HG02610 (cell line): ENCODE measurements at regions not wholly inside any gene's neighbourhood (a gene's known extent, or its start where the extent isn't known, plus 50 kb on each side); places are given as distances from the start of the nearest gene placed in this dataset.
"Not testable (repeated sequence)": the region's sequence is repeated elsewhere in the genome, so short reads cannot be mapped to it uniquely, and the experiment has no call there.

Source experiments
- ATAC-seq: cut with Tn5 transposase; IDR thresholded peaks from one replicate; pipeline ENCODE4 v1.9.1; 2021; ENCODE audit warnings: mild to moderate bottlenecking, moderate library complexity; ENCODE audit not compliant: unreplicated experiment

DNA sequence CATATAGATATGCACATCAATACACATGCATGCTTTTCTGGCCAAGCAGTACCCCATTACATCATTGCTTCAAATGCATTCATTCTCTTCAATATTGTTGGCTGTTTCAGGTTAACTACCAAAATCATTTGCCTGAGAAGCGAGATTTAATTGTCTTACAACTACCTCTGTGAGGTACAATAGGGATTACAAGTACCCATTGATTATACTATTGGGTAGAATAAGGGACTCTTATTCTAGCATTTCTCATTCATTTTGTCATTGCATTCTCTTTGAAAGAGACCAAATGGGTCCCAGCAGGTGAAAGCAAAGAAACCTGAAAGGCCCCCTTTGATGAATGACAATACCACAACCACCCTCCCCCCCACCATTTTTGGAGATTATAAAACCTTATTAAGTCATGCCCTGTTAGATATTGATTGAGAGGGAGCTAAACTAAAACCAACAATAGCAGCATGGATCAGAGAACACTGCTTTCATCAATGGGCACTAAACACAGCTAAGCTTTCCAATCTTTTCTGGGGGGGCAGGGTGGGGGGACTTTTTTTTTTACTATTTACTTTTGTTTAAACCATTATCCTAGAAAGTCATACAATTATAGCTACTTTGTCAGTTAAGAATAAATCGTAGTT is 375.0 kb upstream of the CCNH start:
- ATAC-seq = no peak

DNA sequence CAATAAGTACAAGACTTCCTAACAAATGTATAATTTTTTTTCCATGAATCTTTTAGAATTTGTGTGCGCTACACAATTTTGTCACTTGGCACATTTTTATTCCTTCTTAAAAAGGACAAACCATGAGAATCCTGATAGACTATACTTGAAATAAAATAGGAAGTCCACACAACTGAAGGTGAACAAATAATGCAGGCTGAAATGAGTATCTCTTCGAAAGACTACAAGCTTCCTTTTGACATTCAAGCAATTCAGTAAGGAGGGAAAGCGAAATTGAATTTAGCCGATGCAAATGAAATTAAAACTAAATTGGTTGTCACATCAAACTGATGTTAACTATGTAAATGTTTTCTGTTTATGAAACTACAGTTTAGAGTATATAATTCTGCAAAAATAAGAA is 374.4 kb upstream of the CCNH start:
- ATAC-seq = no peak

DNA sequence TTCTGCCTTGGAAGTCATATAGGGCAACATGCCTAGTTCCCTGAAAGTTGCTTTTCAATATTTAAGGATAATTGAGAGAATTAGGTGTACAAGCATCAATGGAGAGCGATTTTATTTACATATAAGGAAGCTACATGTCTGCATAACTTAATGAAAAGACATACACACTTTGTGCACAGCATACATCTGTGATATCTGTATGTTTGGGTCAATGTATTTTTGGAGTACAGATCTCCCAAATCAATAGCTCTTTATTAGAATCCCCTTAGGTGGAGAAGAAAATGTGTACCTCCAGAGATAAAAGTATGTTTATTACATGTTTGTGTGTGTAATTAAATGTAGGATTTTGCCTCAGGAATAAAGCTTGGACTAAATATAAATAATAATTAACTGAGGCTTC is 373.7 kb upstream of the CCNH start:
- ATAC-seq = no peak

DNA sequence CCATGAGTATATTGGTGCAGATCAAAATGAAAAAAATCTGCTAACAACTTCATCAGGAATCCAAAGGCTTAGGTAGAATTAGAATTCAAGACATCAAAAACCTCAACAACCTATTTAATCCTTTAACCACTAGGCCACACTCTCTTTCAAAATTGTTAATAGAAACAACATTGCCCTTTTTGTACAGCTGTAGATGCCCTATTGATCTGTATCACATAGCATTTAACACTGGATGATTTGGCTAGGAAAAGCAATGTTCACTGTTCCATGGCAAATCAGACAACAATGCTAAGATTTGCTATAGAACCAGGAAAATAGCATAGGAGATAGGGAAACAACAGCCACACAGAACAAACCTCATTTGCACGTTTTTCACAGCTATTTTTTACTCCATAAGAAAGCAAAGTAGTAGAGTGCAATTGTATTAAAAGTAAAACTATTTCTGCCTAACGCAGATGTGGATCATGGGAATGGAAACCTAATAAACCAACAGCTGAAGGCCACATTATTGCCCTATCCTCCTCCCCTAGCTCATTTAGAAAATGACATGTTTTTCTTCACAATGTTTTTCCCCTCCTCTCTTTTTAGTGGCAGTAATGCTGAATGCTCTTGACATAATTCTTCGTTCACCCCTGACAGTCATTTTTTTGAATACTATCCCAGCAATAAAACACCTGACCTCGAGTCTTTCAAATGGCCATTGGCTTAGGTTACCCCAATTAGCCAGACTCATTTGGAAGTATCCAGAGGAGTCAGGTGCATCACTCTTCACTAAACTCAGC is 373.0 kb upstream of the CCNH start:
- ATAC-seq = no peak

DNA sequence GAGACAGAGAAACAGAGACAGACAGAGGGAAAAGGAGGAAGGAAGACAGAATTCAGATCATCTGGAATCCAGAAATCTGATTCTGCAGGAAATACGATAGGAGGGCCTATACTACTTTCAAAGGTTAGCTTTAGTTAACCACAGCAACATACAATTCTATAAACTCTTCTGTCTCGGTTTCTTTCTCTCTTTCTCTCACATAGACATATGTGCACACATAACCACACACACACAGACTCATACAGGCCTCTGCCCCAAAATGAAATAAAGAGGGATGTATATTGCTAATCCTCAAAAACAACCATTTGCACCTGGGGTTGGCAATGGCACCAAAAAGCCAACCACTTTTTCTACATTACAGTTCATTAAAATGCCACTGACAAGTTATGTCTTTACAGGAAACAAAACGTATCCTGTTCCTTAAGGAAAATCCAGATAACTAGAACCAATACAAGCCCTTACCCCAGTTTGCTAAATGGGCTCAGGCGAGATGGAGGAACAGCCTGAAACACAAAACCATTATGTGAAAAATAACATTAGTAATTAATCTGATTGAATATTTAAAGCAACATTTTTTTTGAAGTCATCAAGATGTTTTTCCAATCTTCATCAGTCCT is 372.3 kb upstream of the CCNH start:
- no peak for ATAC-seq

DNA sequence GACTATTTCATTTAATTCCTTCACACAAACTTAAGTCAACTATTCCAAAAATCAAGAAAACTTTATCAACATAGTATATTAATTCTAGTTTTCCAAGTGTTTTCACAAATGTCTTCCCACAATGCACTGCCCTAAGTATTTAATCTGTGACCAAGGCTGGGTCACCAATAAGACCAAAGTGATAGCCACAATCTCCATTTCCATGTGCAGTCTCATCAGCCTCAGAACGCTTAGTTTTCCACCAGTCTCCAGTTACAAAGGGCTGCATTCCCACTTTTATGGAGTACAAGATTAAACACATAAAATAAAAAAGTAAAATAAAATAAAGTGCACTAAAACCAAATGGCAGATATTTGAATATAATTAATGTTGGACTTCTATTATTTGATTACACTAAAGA is 371.6 kb upstream of the CCNH start:
- ATAC-seq = no peak

DNA sequence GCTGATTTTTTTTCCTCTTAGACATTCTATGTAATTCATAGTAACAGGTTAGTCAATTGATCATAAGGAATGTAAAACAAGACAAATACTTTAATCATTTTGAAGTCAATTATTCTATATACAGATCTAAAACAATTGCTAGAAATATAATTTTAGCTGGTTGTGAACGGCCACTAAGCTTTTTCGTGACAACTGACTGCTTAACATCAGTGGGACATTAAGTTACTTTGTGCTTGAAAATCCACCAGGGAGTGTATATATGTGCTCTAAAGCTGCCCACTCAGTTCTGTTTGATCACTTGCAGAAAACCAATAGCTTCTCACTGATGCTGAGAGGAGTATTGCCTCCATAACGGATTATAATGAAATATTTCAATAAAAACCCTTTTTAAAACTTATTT is 370.2 kb upstream of the CCNH start:
- no peak for ATAC-seq

DNA sequence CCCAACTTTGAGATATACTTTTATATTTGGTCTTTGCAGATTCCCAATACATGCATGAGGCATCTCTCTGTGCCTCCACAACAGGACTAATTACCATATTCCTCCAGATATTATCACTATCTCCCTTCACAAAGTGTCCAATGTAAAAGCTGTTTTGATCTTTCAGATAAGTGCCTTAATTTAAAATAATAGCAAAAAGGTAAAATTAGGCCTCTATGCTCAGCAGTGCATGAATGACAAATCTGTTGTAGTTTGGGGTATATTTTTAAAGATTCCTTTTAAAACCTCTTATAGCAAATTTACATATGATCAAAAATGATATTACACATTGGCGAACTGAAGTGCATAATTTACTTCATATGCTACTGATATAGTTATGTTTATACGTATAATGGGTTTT is 369.2 kb upstream of the CCNH start:
- ATAC-seq = no peak

DNA sequence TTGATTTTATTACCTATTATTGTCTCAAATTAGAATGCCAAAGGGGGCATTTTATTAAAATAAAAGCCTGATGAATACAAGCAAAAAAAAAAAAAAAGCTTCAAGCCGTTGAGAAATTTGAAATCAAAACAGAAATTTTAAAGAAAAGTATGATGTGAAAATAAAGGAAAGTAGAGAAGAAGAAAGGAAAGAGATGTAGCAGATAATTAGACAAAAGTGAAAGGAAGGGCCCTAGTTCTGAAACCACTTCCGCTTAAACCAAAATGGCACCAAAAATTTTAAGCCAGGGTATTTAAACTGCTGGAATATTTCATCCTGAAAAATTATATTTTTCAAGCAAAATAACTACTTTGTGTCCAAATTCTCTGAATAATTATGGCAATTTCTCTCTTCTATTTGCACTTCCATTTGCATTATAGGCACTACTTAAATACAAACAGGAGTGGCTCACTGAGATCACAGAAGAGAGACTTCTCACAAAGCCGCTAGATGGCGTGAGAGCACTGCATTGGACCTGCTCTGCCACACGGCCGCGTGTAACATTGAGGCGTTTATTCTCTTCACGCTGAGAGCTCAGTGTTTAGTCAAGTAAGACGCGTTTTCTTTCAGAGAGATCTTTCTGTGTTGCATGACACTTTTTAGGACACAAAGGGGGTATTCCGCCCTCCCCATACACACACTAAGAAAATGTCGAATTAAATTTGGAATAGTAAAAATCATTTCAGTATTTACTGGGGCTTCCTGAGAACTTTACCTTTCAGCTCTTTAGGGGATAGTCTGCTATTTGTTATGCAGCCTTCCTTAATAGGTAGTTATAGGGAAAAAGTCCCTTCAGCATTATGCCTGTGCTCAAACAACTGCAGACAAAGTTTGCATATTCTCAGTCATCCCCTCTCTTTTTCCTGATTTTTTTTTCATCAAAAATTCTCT is 368.4 kb upstream of the CCNH start:
- peak; percentile 100 for ATAC-seq

DNA sequence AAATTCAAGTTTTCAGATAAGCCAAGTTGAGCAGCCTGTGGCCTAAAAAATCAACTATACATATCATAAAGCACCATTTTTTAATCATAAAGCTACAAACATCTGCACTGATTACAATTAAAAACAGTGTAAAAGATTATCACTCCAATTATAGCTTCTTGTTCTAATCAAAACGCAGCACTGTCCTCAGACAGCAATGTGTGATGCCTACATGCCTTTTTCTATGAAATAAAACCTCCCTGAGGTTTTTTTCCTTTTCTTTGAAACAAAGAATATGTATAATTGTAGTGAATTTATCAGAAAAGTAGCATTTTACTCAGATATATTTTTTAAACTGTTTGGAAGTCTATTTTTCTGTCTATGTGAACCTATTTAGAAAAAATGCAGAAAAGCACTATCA is 366.1 kb upstream of the CCNH start:
- no peak for ATAC-seq

DNA sequence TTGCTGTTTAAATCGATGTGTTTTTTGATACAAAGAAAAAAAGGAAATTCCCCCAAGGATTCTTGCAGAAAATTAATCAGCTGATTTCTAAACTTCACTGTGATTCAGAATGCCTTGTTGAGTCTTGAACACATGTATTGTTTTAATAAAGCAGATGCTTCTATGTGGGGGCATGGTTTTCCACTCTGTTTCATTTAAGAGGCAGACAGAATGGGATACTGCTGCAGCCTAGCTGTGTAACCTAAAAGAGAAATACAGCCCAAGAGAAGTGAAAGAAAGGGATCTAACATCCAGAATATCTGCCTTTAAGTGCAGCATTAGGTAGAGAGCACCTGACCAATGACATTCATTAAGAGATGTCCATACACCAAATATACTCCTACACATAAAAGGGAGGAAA is 365.1 kb upstream of the CCNH start:
- ATAC-seq = no peak

DNA sequence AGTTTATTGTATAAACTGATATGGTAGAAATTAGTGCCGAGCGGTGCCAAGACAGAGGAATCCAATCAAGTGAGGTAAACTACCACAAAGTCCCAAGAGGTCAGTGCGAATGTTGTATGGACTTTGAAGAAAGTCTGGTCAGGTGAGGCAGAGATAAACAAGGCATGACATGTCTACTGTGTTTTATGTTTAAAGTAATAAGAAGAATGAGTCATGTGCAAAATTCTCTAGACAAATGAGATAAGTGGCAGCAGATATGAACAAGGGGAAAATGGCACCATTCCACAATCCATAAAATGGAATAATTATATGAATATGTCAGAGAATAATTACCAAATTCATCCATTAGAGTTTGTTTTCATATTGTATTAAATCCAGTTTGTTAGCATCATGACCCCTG is 364.1 kb upstream of the CCNH start:
- ATAC-seq = no peak

DNA sequence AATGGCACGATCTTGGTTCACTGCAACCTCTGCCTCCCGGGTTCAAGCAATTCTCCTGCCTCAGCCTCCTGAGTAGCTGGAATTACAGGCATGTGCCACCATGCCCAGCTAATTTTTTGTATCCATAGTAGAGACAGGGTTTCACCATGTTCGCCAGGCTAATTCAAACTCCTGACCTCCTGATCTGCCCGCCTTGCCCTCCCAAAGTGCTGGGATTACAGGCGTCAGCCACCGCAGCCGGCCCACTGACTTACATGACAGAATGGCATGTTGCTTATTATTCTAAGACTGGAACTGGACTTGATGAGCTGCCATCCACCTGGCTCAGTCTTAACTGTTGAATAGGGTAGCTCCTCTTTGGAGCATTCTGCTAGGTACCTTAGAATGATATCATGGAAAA is 363.6 kb upstream of the CCNH start:
- not testable (repeated sequence) for ATAC-seq

DNA sequence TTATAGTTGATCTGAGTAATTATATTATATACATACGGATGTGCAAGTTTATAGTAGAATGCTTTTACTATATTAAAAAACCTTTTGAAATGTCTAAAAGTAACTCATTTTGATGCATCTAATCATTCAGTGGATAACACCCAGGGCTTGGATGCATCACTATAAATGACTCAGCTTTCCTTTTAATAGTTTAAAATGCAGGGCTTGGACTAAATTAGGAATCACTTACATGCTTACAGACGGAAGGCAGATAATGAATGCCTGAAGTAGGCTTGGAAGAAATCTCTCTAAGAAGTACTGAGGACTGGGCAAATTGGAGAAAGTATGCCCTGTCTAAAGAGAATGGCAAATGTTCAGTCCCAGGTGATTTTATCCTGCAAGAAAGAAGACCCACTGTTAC is 362.5 kb upstream of the CCNH start:
- ATAC-seq = no peak

DNA sequence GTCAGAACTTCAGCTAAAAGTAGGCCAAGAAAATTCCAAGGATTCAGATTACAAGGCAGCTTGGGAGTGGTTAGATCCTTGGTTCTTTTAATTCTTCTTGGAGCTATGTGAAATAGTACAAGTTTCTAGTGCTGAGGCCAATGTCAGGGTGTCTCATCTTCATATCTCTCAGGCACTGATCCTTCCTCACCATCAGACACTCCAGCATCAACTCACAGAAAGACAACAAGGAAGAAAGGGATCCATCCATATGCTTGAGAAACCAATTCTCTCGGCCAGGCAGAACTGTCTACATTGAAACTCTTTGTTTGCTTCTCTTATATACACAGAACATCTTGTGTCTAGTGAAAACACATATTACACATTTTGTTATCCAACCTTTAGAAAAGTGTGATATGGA is 362.1 kb upstream of the CCNH start:
- no peak for ATAC-seq

DNA sequence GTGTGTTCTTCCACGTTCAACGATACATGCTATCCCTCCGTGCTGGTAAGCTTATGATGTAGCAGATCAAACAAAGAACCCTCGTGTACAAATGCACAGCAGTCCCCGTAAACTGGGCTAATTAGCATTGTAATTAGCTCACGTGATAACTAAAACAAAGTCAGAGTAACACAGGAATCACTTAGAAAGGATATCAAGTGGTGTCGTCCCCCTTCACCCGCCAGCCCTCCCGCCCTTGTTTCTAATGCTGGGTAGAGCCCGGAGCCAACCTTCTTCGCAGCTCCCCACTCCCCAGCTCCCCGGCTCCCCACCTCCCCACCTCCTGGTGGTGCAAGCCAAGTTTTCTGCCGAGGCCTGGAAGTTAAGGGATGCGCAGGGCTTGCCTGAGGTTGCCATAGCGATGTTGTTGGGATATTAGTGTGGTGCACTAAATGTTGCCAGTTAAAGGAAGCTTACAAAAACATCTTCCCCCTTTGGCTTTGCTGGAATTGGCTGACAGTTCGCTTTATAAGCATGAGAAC is 357.9 kb upstream of the CCNH start:
- ATAC-seq = no peak

DNA sequence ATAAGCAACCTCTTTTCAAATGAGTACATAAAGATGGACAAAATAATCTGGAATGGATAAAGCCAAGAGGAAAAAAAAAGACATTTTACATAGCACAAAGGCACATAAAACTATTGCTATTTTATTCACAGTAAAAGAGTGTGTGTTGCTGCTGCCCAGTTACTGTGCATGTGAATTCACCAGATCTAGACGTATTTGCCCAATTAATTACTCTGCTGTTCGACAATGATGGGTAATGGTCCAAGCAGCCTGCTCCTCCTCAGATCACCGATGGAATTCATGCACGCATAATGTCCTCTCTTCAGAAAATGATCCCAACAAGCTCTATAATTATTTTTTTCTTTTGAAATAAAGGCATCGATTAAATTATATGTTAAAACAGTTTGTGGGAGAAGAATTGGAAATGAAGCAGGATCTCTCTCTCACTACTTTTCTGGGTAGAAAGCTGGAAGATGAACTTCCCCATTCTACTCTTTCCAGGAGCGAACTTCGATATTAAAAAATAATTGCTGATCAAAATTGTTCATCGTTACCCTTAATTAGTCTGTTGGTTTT is 357.4 kb upstream of the CCNH start:
- no peak for ATAC-seq

DNA sequence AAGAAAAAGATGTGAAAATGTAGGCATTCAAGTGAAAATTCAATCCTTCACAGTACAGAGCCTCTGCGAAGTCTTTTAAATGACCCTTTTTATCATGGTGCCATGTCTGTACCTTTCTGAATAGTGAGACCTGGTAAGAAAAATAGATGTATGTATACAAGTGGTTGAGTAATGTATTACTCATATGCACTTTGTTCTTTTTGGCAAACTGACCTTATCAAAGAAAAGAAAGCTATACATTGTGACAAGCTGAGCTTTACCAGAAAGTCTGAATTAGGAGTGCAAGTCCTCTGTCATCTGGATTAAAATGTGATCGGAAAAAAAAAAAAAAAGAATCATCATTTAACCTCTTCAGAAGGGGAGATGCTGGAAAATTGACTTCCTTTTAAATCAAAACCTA is 356.4 kb upstream of the CCNH start:
- no peak for ATAC-seq

DNA sequence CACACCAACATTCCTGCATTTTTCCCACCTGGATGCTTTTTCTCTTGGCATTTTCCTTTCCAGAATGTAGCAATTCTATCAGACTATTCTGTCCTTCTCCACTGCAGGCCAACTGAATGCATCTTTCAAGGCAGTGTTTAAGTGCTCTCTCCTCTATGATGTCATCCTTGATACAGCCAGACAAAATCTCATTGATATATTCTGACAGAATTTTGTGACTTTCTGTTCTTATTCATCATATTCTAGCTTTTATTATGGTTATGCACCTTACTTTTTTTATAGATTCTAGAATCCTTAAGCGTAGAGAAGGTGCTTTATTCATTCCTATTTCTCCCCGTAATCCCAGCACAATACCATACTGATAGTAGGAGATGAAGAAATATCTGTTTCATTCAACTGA is 355.5 kb upstream of the CCNH start:
- no peak for ATAC-seq

DNA sequence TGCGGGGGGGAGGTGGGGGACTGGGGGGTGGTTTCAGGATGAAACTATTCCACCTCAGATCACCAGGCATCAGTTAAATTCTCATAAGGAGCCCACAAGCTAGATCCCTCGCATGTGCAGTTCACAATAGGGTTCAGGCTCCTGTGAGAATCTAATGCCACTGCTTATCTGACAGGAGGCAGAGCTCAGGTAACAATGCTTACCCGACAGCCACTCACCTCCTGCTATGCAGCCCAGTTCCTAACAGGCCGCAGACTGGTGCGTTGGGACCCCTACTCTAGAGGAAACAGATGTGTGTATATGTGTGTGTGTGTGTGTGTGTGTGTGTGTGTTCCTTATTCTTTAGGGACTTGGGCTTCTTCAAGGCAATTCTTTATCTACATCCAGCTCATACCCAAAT is 352.3 kb upstream of the CCNH start:
- ATAC-seq = no peak

DNA sequence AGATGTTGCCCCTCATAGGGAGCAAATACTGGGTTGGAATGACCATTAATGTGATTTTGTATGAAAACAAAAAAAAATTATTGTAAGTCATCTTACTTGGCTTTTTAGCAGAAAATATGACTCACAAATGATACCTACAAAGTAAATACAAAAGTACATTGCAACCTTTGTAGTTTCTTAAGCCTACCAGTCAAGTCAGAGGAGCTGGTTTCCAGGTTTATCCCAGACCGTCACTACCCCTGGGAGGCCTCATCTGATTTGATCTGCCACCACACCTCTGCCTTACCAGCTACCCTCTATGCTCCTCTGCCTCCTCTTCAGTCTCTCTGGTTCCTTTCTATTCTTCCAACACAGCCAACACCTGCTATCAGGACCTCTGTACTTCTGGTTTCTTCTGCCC is 349.9 kb upstream of the CCNH start:
- ATAC-seq = no peak
